SK-N-SH (cell line): ENCODE measurements at regions not wholly inside any gene's neighbourhood (a gene's known extent, or its start where the extent isn't known, plus 50 kb on each side); places are given as distances from the start of the nearest gene placed in this dataset.
A peak's percentile ranks its signal among the peaks of the same experiment; 100 is the strongest.

ENCODE experiments used
- CTCF ChIA-PET: fragments of 300-600, 350-600 bp; formaldehyde crosslinking; extraction: SDS; loops from one replicate; lab custom pipeline; 2021; lab: Yijun Ruan, JAX
- POLR2A ChIA-PET: fragments of 350-600 bp; sonication (Branson Sonifier 250); formaldehyde crosslinking; extraction: SDS; loops from one replicate; lab custom pipeline; 2020; ENCODE audit warnings: antibody characterized with exemption, inconsistent platforms; lab: Yijun Ruan, JAX
- DNase-seq: peaks from one replicate; pipeline ENCODE4 v3.0.0; 2012
- H2AFZ ChIP-seq: fragments of 200-600 bp; sonication (generic); 2 replicates; pipeline ENCODE4 v1.8.1; 2016; ENCODE audit warnings: antibody characterized with exemption, mild to moderate bottlenecking, low read depth
- H3F3A ChIP-seq: fragments of 200-600 bp; sonication (generic); replicated peaks from 2 replicates; pipeline ENCODE3; 2016; ENCODE audit warnings: antibody characterized with exemption, mild to moderate bottlenecking; ENCODE audit not compliant: insufficient read depth
- H3K27ac ChIP-seq, 2 experiments: fragments of 200-500 bp in 1 of 2; fragments of 200-600 bp in 1 of 2; sonication (Bioruptor generic) in 1 of 2; sonication (generic), shearing (Covaris generic) in 1 of 2; 2 replicates each; pipeline versions ENCODE4 v1.5.1 to v1.6.1; 2014 to 2016; ENCODE audit warnings: low read depth in 2 of 2, inconsistent platforms in 1 of 2, low read length in 1 of 2, mild to moderate bottlenecking in 1 of 2, mixed read lengths in 1 of 2
- H3K27me3 ChIP-seq: fragments of 200-600 bp; sonication (generic), shearing (Covaris generic); 2 replicates; pipeline ENCODE4 v1.6.1; 2016; ENCODE audit warnings: mixed run types; ENCODE audit not compliant: insufficient read depth
- H3K36me3 ChIP-seq, 2 experiments: fragments of 200-500 bp in 1 of 2; fragments of 200-600 bp in 1 of 2; sonication (Bioruptor generic) in 1 of 2; sonication (generic) in 1 of 2; replicated peaks in 1 of 2; 2 replicates each; pipeline versions ENCODE3 to v1.5.1; 2014 to 2016; ENCODE audit warnings: low read length in 1 of 2, mild to moderate bottlenecking in 1 of 2; ENCODE audit not compliant: insufficient read depth in 2 of 2, control insufficient read depth in 1 of 2
- H3K4me1 ChIP-seq, 2 experiments: fragments of 200-500 bp in 1 of 2; fragments of 200-600 bp in 1 of 2; sonication (Bioruptor generic) in 1 of 2; sonication (generic), shearing (Covaris generic) in 1 of 2; 2 replicates each; pipeline versions ENCODE4 v1.5.1 to v1.6.1; 2014 to 2016; ENCODE audit warnings: low read depth in 1 of 2, low read length in 1 of 2, mixed run types in 1 of 2; ENCODE audit not compliant: insufficient read depth in 2 of 2, control insufficient read depth in 1 of 2
- H3K4me2 ChIP-seq: fragments of 200-600 bp; sonication (generic), shearing (Covaris generic); 2 replicates; pipeline ENCODE4 v1.6.1; 2017; ENCODE audit warnings: mixed run types
- H3K4me3 ChIP-seq, 2 experiments: fragments of 200-500 bp in 1 of 2; fragments of 200-600 bp in 1 of 2; sonication (Bioruptor generic) in 1 of 2; sonication (generic), shearing (Covaris generic) in 1 of 2; 2 replicates each; pipeline versions ENCODE4 v1.5.1 to v1.8.1; 2014 to 2016; ENCODE audit warnings: low read depth in 2 of 2, inconsistent platforms in 1 of 2, low read length in 1 of 2, mild to moderate bottlenecking in 1 of 2, mixed read lengths in 1 of 2, moderate library complexity in 1 of 2
- H3K79me2 ChIP-seq: fragments of 200-600 bp; sonication (generic); 2 replicates; pipeline ENCODE4 v1.8.1; 2017; ENCODE audit warnings: mild to moderate bottlenecking; ENCODE audit not compliant: insufficient read depth
- H3K9ac ChIP-seq: fragments of 200-600 bp; sonication (generic); 2 replicates; pipeline ENCODE4 v1.6.1; 2017; ENCODE audit warnings: mixed run types
- H3K9me2 ChIP-seq: fragments of 200-600 bp; sonication (generic); 2 replicates; pipeline ENCODE4 v1.6.1; 2017; ENCODE audit warnings: mixed run types
- H3K9me3 ChIP-seq: fragments of 200-600 bp; sonication (generic); 2 replicates; pipeline ENCODE4 v1.6.1; 2017; ENCODE audit warnings: mixed run types, mild to moderate bottlenecking, moderate library complexity
- H4K20me1 ChIP-seq: fragments of 200-600 bp; sonication (generic); 2 replicates; pipeline ENCODE4 v1.6.1; 2017; ENCODE audit warnings: mild to moderate bottlenecking, mixed run types; ENCODE audit not compliant: insufficient read depth
- EZH2phosphoT487 ChIP-seq: fragments of 200-600 bp; sonication (generic); IDR thresholded peaks from 2 replicates; pipeline ENCODE4 v1.6.1; 2017; ENCODE audit warnings: low read depth, mixed run types, mild to moderate bottlenecking, antibody characterized with exemption, moderate library complexity, borderline replicate concordance
- FOSL2 ChIP-seq: IDR thresholded peaks from 2 replicates; pipeline ENCODE4 v1.4.0; 2012; ENCODE audit warnings: low read depth, mild to moderate bottlenecking, moderate library complexity, borderline replicate concordance
- FOXJ3 ChIP-seq: sonication (generic); formaldehyde crosslinking; IDR thresholded peaks from 2 replicates; pipeline ENCODE4 v1.5.1; 2020; ENCODE audit warnings: mild to moderate bottlenecking, missing genetic modification reagents
- FOXM1 ChIP-seq: IDR thresholded peaks from 2 replicates; pipeline ENCODE4 v1.4.0; 2012; ENCODE audit warnings: low read depth, mild to moderate bottlenecking
- GABPA ChIP-seq: IDR thresholded peaks from 2 replicates; pipeline ENCODE4 v1.4.0; 2012; ENCODE audit warnings: low read depth, mild to moderate bottlenecking
- MXI1 ChIP-seq: IDR thresholded peaks from 2 replicates; pipeline ENCODE4 v1.6.1; 2012; ENCODE audit warnings: mild to moderate bottlenecking, low read depth, low read length, improper control_type of control experiment
- NRF1 ChIP-seq: IDR thresholded peaks from 2 replicates; pipeline ENCODE4 v1.6.1; 2012; ENCODE audit warnings: low read depth, mild to moderate bottlenecking, low read length
- RAD21 ChIP-seq: IDR thresholded peaks from 2 replicates; pipeline ENCODE4 v1.6.1; 2012; ENCODE audit warnings: mild to moderate bottlenecking, low read length
- SMC3 ChIP-seq: IDR thresholded peaks from 2 replicates; pipeline ENCODE4 v1.6.1; 2012; ENCODE audit warnings: low read depth, low read length, improper control_type of control experiment
- TCF12 ChIP-seq: IDR thresholded peaks from 2 replicates; pipeline ENCODE4 v1.4.0; 2012
- TEAD4 ChIP-seq: IDR thresholded peaks from 2 replicates; pipeline ENCODE4 v1.4.0; 2012; ENCODE audit warnings: mild to moderate bottlenecking, borderline replicate concordance; ENCODE audit not compliant: insufficient read depth
- YY1 ChIP-seq: IDR thresholded peaks from 2 replicates; pipeline ENCODE4 v1.4.0; 2012; ENCODE audit warnings: low read depth, mild to moderate bottlenecking
- WGBS: methylation state at CpG from one replicate; pipeline ENCODE4 v1.1.6; 2017; ENCODE audit warnings: low lambda C conversion rate; 5-methylcytosine and 5-hydroxymethylcytosine counted together
- TF ChIP-seq, protein P1 (sequence below): fragments of 200-600 bp; sonication (generic); IDR thresholded peaks from 2 replicates; pipeline ENCODE4 v1.6.1; 2017; ENCODE audit warnings: antibody characterized with exemption, mild to moderate bottlenecking, moderate library complexity
- TF ChIP-seq, protein P2 (sequence below): IDR thresholded peaks from 2 replicates; pipeline ENCODE4 v1.4.0; 2012; ENCODE audit warnings: low read depth
- TF ChIP-seq, protein P3 (sequence below): fragments of 150-350 bp; IDR thresholded peaks from 2 replicates; pipeline ENCODE4 v1.6.1; 2017; ENCODE audit warnings: antibody characterized with exemption, low read length, low read depth, borderline replicate concordance

DNA sequence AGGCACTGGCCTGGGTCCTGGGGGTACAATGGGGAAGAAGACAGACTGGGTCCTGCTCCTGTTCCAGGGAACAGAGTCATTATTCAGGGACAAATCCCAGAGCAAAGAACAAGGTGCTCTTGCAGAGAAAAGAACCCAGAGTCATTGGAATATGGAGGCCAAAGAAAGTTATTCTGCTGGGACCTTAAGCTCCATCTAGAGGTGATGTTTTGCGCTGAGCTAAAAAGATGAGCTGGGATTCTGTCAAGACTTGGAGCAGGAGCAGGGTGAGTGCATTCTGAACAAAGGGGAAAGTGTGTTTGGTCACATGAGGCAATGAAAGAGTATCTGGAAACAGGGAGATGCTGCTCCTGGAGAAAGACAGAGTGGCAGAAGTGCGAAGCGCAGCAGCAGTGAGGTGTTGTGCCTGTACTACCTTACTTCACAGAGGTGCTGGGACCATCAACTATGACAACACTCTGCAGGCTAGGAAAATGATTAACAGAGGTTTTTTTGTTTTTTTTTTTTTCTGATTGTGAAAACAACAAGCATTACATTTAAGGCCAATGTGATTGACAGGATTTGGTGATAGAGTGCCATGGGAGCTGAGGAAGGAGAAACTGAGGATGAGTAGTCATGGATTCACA lies 95.3 kb upstream of the TNFSF11 start:
- H3K9me2 ChIP-seq: no peaks in the 10 kb centered on the region
- H4K20me1 ChIP-seq: no peaks in the 10 kb centered on the region
- TF ChIP-seq, protein P1, sequence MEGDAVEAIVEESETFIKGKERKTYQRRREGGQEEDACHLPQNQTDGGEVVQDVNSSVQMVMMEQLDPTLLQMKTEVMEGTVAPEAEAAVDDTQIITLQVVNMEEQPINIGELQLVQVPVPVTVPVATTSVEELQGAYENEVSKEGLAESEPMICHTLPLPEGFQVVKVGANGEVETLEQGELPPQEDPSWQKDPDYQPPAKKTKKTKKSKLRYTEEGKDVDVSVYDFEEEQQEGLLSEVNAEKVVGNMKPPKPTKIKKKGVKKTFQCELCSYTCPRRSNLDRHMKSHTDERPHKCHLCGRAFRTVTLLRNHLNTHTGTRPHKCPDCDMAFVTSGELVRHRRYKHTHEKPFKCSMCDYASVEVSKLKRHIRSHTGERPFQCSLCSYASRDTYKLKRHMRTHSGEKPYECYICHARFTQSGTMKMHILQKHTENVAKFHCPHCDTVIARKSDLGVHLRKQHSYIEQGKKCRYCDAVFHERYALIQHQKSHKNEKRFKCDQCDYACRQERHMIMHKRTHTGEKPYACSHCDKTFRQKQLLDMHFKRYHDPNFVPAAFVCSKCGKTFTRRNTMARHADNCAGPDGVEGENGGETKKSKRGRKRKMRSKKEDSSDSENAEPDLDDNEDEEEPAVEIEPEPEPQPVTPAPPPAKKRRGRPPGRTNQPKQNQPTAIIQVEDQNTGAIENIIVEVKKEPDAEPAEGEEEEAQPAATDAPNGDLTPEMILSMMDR: peak; percentile 53
- 0 out of 2 replicates have a peak, but pooled peaks have one; percentile 3 for TF ChIP-seq SMC3
- no peak for TF ChIP-seq EZH2phosphoT487
- TF ChIP-seq RAD21: peak; percentile 38
- H3K4me3 ChIP-seq: no peak overlapping the region
- H3K27me3 ChIP-seq: no peaks in the 10 kb centered on the region
- no peaks in the 10 kb centered on the region for H3F3A ChIP-seq
- ChIA-PET POLR2A (no interaction called here), CTCF (interaction anchor here (0.5 kb wide), 1 partner anchor 256 kb away, joined by 3 read pairs; no protein-coding TSS in a partner anchor)
- no peaks in the 10 kb centered on the region for H3K36me3 ChIP-seq
- no peaks in the 10 kb centered on the region for H3K79me2 ChIP-seq
- 63% methylated on average over 3 of the region's 3 CpGs for whole genome bisulfite sequencing
- H3K4me1 ChIP-seq: peaks cover 0 to 4% of the 10 kb centered on the region in 2 experiments; a peak in 1 of 4 replicates
- no peak overlapping the region for H3K4me2 ChIP-seq
- peak; percentile 11 for DNase-seq
- no peaks in the 10 kb centered on the region for H3K9me3 ChIP-seq
- H3K9ac ChIP-seq: no peak overlapping the region
- no peak overlapping the region for H2AFZ ChIP-seq
- no peak overlapping the region for H3K27ac ChIP-seq

DNA sequence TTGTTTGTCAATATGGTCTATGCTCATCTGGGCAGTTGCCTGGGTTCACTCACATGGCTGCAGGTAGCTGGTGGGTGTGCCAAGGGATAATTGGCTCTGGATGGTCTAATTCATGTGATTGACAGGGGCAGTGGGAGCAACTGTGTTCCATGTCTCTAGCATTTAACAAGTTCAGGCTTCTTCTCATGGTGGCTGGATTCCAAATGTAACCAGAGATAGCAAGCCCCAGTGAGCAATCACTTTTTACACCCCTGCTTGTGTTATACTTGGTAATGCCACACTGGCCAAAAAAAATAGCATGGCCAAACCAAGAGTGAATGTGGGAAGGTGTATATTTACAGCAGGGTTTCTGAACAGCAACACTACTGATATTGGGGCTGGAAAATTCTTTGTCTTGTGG lies 89.6 kb upstream of the TNFSF11 start:
- H3F3A ChIP-seq: peaks cover 12% of the 10 kb centered on the region
- TF ChIP-seq FOSL2 (no peak), FOXJ3 (CRISPR knock-in tag) (no peak), GABPA (no peak), MXI1 (no peak), FOXM1 (no peak), TEAD4 (no peak), NRF1 (no peak), YY1 (no peak), TCF12 (no peak)
- TF ChIP-seq, protein P2, sequence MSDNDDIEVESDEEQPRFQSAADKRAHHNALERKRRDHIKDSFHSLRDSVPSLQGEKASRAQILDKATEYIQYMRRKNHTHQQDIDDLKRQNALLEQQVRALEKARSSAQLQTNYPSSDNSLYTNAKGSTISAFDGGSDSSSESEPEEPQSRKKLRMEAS: no peak
- TF ChIP-seq, protein P3, sequence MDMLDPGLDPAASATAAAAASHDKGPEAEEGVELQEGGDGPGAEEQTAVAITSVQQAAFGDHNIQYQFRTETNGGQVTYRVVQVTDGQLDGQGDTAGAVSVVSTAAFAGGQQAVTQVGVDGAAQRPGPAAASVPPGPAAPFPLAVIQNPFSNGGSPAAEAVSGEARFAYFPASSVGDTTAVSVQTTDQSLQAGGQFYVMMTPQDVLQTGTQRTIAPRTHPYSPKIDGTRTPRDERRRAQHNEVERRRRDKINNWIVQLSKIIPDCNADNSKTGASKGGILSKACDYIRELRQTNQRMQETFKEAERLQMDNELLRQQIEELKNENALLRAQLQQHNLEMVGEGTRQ: no peak
- TF ChIP-seq, all 33 proteins: peak for 0
- Histone ChIP-seq H3K4me1 (peaks cover 0 to 4% of the 10 kb centered on the region in 2 experiments; a peak in 2 of 4 replicates), H3K79me2 (no peaks in the 10 kb centered on the region), H3K27ac (no peak overlapping the region), H3K36me3 (no peaks in the 10 kb centered on the region), H3K9me3 (no peaks in the 10 kb centered on the region), H3K9me2 (no peaks in the 10 kb centered on the region), H4K20me1 (no peaks in the 10 kb centered on the region), H3K27me3 (no peaks in the 10 kb centered on the region), H3K4me2 (no peak overlapping the region), H3K4me3 (no peak overlapping the region), H2AFZ (no peak overlapping the region), H3K9ac (no peak overlapping the region)
- POLR2A ChIA-PET: no interaction called here
- no peak for DNase-seq
- CTCF ChIA-PET: interaction anchor here (0.7 to 1.1 kb wide), 2 partner anchors 9 to 264 kb away, joined by 3 to 5 read pairs; no protein-coding TSS in a partner anchor
